Neural cell (in vitro differentiated cells): ENCODE measurements at regions not wholly inside any gene's neighbourhood (a gene's known extent, or its start where the extent isn't known, plus 50 kb on each side); places are given as distances from the start of the nearest gene placed in this dataset.

Experiments used
- EP300 ChIP-seq: fragments of 450-650 bp; conservative IDR thresholded peaks from 2 replicates; pipeline ENCODE4 v1.6.1; 2014; ENCODE audit warnings: antibody characterized with exemption, mild to moderate bottlenecking, moderate library complexity; ENCODE audit not compliant: poor library complexity, severe bottlenecking
- POLR2AphosphoS5 ChIP-seq: IDR thresholded peaks from 2 replicates; pipeline ENCODE4 v1.6.1; 2012
- TAF1 ChIP-seq: IDR thresholded peaks from 2 replicates; pipeline ENCODE4 v1.6.1; 2012; ENCODE audit warnings: low read depth
- TF ChIP-seq, protein P1 (sequence below): fragments of 450-650 bp; IDR thresholded peaks from 2 replicates; pipeline ENCODE4 v1.5.1; 2014; ENCODE audit warnings: antibody characterized with exemption, mild to moderate bottlenecking, moderate library complexity; ENCODE audit not compliant: poor library complexity, severe bottlenecking

DNA sequence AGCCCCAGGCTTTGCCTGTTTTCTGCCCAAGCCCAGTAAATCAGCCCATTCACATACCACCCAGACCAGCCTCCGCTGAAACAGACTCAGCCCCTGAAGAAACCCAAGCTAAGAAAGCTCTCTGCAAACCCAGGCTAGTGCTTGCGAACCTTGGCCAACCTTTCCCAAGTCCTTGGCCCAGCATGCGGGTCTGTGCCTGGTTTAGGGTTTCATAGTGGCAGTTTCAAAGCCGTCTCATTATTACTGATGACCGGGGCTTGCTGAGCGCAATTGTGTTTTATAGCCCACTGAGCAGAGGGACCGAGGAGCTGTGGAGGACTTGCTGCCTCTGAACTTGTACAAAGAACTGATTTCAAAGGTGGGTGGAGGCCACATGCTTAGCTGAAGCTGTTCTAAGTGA lies 584.3 kb downstream of the BNC2 start:
- TF ChIP-seq, protein P1, sequence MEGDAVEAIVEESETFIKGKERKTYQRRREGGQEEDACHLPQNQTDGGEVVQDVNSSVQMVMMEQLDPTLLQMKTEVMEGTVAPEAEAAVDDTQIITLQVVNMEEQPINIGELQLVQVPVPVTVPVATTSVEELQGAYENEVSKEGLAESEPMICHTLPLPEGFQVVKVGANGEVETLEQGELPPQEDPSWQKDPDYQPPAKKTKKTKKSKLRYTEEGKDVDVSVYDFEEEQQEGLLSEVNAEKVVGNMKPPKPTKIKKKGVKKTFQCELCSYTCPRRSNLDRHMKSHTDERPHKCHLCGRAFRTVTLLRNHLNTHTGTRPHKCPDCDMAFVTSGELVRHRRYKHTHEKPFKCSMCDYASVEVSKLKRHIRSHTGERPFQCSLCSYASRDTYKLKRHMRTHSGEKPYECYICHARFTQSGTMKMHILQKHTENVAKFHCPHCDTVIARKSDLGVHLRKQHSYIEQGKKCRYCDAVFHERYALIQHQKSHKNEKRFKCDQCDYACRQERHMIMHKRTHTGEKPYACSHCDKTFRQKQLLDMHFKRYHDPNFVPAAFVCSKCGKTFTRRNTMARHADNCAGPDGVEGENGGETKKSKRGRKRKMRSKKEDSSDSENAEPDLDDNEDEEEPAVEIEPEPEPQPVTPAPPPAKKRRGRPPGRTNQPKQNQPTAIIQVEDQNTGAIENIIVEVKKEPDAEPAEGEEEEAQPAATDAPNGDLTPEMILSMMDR = no peak
- TF ChIP-seq POLR2AphosphoS5 (no peak), EP300 (no peak), TAF1 (no peak)
